Activated CD4-positive, alpha-beta T cell treated with anti-CD3 and anti-CD28 coated beads, Interleukin-2, Interleukin-6, amounts not matched to agents 100 ng/mL and 50 ng/mL, durations not matched to agents 16 hours and 8 hours (primary cell): ENCODE measurements at regions not wholly inside any gene's neighbourhood (a gene's known extent, or its start where the extent isn't known, plus 50 kb on each side); places are given as distances from the start of the nearest gene placed in this dataset.

Experiments
- DNase-seq: peaks from one replicate; pipeline ENCODE4 v3.0.0-alpha.2; 2020

GRCh38 chr16:87245511-87245910 is 71.7 kb downstream of the C16orf95 start:
- DNase-seq: no peak

- no peak for DNase-seq
Observed at GRCh38 chr16:87246269-87247065, 70.7 kb downstream of the C16orf95 start.

GRCh38 chr16:87248714-87249113 is 68.5 kb downstream of the C16orf95 start:
- peak; percentile 51 for DNase-seq

GRCh38 chr16:87249425-87249824 is 67.8 kb downstream of the C16orf95 start:
- no peak for DNase-seq

GRCh38 chr16:87250431-87250960 is 66.7 kb downstream of the C16orf95 start:
- no peak for DNase-seq

- peak; percentile 49 for DNase-seq
Observed at GRCh38 chr16:87252269-87252970, 64.8 kb downstream of the C16orf95 start.
